ENCODE measurements at regions not wholly inside any gene's neighbourhood (a gene's known extent, or its start where the extent isn't known, plus 50 kb on each side); places are given as distances from the start of the nearest gene placed in this dataset.

DNA sequence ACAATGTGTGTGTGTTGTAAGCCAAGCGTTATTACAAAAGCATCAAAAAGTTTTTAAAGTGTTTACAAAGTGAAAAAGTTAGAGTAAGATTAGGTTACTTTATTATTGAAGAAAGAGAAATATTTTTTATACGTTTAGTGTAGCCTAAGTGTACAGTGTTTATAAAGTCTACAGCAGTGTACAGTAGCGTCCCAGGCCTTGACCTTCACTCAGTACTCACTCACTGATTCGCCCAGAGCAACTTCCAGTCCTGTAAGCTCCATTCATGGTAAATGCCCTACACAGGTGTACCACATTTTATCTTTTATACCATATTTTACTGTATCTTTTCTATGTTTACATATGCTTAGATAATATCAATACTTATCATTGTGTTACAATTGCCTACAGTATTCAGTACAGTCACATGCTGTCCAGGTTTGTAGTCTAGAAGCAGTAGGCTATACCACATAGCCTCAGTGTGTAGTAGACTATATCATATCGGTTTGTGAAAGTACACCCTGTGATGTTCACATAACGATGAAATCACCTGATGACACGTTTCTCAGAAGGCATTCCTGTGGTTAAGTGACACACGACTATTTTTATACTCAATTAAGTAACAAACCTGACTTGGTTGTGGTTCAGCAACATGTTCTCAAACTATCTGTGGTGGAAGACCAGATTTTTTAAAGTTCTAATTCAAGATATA, 152.0 kb upstream of the EDNRA start:
- H3K36me3 ChIP-seq (replicated peaks; ENCODE audit: insufficient read depth, low read depth), result no peaks in the 10 kb centered on the region
- H3K4me1 ChIP-seq (ENCODE audit: insufficient read depth), result no peaks in the 10 kb centered on the region
- WGBS (ENCODE audit: low lambda C conversion rate, missing lambda C conversion rate), result 87% methylated on average over 8 of the region's 8 CpGs
- TF ChIP-seq EZH2 (IDR thresholded peaks at IDR 0.05; ENCODE audit: borderline replicate concordance), result no peak
- TF ChIP-seq, protein P1, sequence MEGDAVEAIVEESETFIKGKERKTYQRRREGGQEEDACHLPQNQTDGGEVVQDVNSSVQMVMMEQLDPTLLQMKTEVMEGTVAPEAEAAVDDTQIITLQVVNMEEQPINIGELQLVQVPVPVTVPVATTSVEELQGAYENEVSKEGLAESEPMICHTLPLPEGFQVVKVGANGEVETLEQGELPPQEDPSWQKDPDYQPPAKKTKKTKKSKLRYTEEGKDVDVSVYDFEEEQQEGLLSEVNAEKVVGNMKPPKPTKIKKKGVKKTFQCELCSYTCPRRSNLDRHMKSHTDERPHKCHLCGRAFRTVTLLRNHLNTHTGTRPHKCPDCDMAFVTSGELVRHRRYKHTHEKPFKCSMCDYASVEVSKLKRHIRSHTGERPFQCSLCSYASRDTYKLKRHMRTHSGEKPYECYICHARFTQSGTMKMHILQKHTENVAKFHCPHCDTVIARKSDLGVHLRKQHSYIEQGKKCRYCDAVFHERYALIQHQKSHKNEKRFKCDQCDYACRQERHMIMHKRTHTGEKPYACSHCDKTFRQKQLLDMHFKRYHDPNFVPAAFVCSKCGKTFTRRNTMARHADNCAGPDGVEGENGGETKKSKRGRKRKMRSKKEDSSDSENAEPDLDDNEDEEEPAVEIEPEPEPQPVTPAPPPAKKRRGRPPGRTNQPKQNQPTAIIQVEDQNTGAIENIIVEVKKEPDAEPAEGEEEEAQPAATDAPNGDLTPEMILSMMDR (IDR thresholded peaks at IDR 0.05; ENCODE audit: poor library complexity), result no peak
- TF ChIP-seq EZH2phosphoT487 (IDR thresholded peaks at IDR 0.05; ENCODE audit: low read depth, severe bottlenecking, unreplicated experiment), result no peak
- H2AFZ ChIP-seq, result no peak overlapping the region
- no peak overlapping the region for H3K27ac ChIP-seq
- H3K9me2 ChIP-seq (replicated peaks; ENCODE audit: insufficient read depth), result no peaks in the 10 kb centered on the region
- no peaks in the 10 kb centered on the region for H3K79me2 ChIP-seq
- no peaks in the 10 kb centered on the region for H4K20me1 ChIP-seq (ENCODE audit: insufficient read depth, poor library complexity, severe bottlenecking)
- no peaks in the 10 kb centered on the region for H3K9me3 ChIP-seq (ENCODE audit: low read depth)
- no peaks in the 10 kb centered on the region for H3K27me3 ChIP-seq
- no peak for DNase-seq (ENCODE audit: low spot score)
- H3K4me3 ChIP-seq, result no peak overlapping the region
- H3K4me2 ChIP-seq, result no peak overlapping the region

DNA sequence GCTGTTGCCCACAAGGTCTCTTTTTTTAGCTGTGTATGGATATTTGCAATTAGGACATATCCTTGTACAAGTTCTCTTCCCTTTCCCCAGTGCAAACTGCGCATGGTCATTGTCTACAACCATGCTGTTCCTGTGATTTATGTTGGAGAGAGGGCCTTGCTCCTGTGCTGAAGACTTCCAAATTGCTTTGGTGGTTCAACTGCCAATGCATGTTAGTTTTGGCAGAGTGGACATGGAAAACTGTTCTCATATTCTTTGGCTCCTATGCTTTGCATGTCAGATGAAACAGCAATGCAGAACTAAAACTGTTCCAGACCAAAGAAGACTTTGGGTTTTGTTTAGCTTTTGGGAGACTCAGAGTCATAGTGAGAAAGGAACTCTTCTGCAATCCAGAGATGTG, 148.8 kb upstream of the EDNRA start:
- no peak for DNase-seq (ENCODE audit: low spot score)
- TF ChIP-seq EZH2phosphoT487 (IDR thresholded peaks at IDR 0.05; ENCODE audit: low read depth, severe bottlenecking, unreplicated experiment) (no peak), EZH2 (IDR thresholded peaks at IDR 0.05; ENCODE audit: borderline replicate concordance) (no peak)
- TF ChIP-seq, protein P1 (IDR thresholded peaks at IDR 0.05; ENCODE audit: poor library complexity), result no peak
- no peak overlapping the region for H3K4me3 ChIP-seq
- H3K27me3 ChIP-seq, result no peaks in the 10 kb centered on the region
- H3K27ac ChIP-seq, result no peak overlapping the region
- no peak overlapping the region for H3K4me2 ChIP-seq
- H3K9me3 ChIP-seq (ENCODE audit: low read depth), result no peaks in the 10 kb centered on the region
- H3K36me3 ChIP-seq (replicated peaks; ENCODE audit: insufficient read depth, low read depth), result no peaks in the 10 kb centered on the region
- H3K79me2 ChIP-seq, result no peaks in the 10 kb centered on the region
- no peaks in the 10 kb centered on the region for H3K9me2 ChIP-seq (replicated peaks; ENCODE audit: insufficient read depth)
- H3K4me1 ChIP-seq (ENCODE audit: insufficient read depth), result no peaks in the 10 kb centered on the region
- no peaks in the 10 kb centered on the region for H4K20me1 ChIP-seq (ENCODE audit: insufficient read depth, poor library complexity, severe bottlenecking)
- H2AFZ ChIP-seq, result no peak overlapping the region
- WGBS (ENCODE audit: low lambda C conversion rate, missing lambda C conversion rate), result 95% methylated on average over 1 of the region's 1 CpG

DNA sequence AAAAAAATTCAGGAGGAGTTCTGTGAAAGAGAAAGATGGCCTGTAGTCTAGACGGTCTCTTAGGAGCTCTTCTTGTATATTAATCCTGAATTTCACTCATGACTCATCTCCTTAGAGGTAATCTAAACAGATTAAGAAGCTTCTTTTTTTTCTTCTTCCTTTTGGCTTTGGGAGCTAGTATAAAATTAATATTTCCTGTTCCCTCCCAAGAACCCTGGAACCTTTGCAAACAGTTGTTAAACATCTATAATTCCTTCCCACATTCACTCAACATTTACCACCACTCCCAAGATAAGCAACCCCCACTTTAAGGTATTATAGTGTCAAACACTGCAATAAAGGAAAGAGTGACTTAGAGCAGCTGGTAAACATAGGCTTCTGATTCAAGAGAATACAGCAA, 146.4 kb upstream of the EDNRA start:
- peak overlapping the region; percentile 29 for H3K27ac ChIP-seq
- H3K9me2 ChIP-seq (replicated peaks; ENCODE audit: insufficient read depth), result no peaks in the 10 kb centered on the region
- 22% methylated on average over 1 of the region's 1 CpG for WGBS (ENCODE audit: low lambda C conversion rate, missing lambda C conversion rate)
- no peaks in the 10 kb centered on the region for H3K9me3 ChIP-seq (ENCODE audit: low read depth)
- no peaks in the 10 kb centered on the region for H4K20me1 ChIP-seq (ENCODE audit: insufficient read depth, poor library complexity, severe bottlenecking)
- no peak overlapping the region for H3K4me2 ChIP-seq
- no peaks in the 10 kb centered on the region for H3K36me3 ChIP-seq (replicated peaks; ENCODE audit: insufficient read depth, low read depth)
- no peak for TF ChIP-seq EZH2phosphoT487 (IDR thresholded peaks at IDR 0.05; ENCODE audit: low read depth, severe bottlenecking, unreplicated experiment)
- TF ChIP-seq, protein P1 (IDR thresholded peaks at IDR 0.05; ENCODE audit: poor library complexity), result no peak
- no peak for TF ChIP-seq EZH2 (IDR thresholded peaks at IDR 0.05; ENCODE audit: borderline replicate concordance)
- H3K79me2 ChIP-seq, result no peaks in the 10 kb centered on the region
- H2AFZ ChIP-seq, result no peak overlapping the region
- no peak overlapping the region for H3K4me3 ChIP-seq
- DNase-seq (ENCODE audit: low spot score), result peak; percentile 15
- H3K27me3 ChIP-seq, result no peaks in the 10 kb centered on the region
- no peaks in the 10 kb centered on the region for H3K4me1 ChIP-seq (ENCODE audit: insufficient read depth)
